Chondrocyte (in vitro differentiated cells): ENCODE measurements at regions not wholly inside any gene's neighbourhood (a gene's known extent, or its start where the extent isn't known, plus 50 kb on each side); places are given as distances from the start of the nearest gene placed in this dataset.
"Not testable (repeated sequence)": the region's sequence is repeated elsewhere in the genome, so short reads cannot be mapped to it uniquely, and the experiment has no call there.

Experiments used
- DNase-seq: peaks from one replicate; pipeline ENCODE4 v3.0.0; 2021; ENCODE audit warnings: mixed read lengths, low spot score
- H3K27ac Mint-ChIP-seq: one replicate; pipeline ENCODE4 v1.8.0; 2021; ENCODE audit warnings: mild to moderate bottlenecking, moderate library complexity, mixed read lengths; ENCODE audit not compliant: unreplicated experiment
- H3K27me3 Mint-ChIP-seq: 2 replicates; pipeline ENCODE4 v1.8.0; 2021; ENCODE audit warnings: low read depth, mixed read lengths
- H3K36me3 Mint-ChIP-seq: 2 replicates; pipeline ENCODE4 v1.8.0; 2021; ENCODE audit warnings: low read depth, mixed read lengths
- H3K4me1 Mint-ChIP-seq: 2 replicates; pipeline ENCODE4 v1.8.0; 2021; ENCODE audit warnings: low read depth, mild to moderate bottlenecking, mixed read lengths
- H3K4me3 Mint-ChIP-seq: one replicate; pipeline ENCODE4 v1.8.0; 2021; ENCODE audit warnings: mild to moderate bottlenecking, moderate library complexity, mixed read lengths; ENCODE audit not compliant: unreplicated experiment
- H3K9me3 Mint-ChIP-seq: 2 replicates; pipeline ENCODE4 v1.8.0; 2021; ENCODE audit warnings: low read depth, mixed read lengths
- CTCF ChIP-seq: fragments of 200-600 bp; sonication (generic); IDR thresholded peaks from 2 replicates; pipeline ENCODE4 v1.5.0; 2021; ENCODE audit warnings: antibody characterized with exemption, mild to moderate bottlenecking, moderate library complexity

- not testable (repeated sequence) for DNase-seq, H3K4me1 Mint-ChIP-seq, H3K9me3 Mint-ChIP-seq, H3K27ac Mint-ChIP-seq, H3K4me3 Mint-ChIP-seq, H3K36me3 Mint-ChIP-seq
- peaks cover 39% of the 10 kb centered on the region for H3K27me3 Mint-ChIP-seq
- TF ChIP-seq CTCF = peak; percentile 81
Observed at GRCh38 chr7:65621580-65622201, 248.0 kb downstream of the ZNF92 start.

GRCh38 chr7:65631236-65631635 lies 241.6 kb upstream of the VKORC1L1 start:
- not testable (repeated sequence) for H3K4me1 Mint-ChIP-seq

GRCh38 chr7:65633587-65634404 lies 239.1 kb upstream of the VKORC1L1 start:
- not testable (repeated sequence) for H3K4me1 Mint-ChIP-seq, H3K27ac Mint-ChIP-seq, H3K27me3 Mint-ChIP-seq, H3K9me3 Mint-ChIP-seq, DNase-seq, H3K36me3 Mint-ChIP-seq, H3K4me3 Mint-ChIP-seq

More at GRCh38 chr7:65631236-65631635, 241.6 kb upstream of the VKORC1L1 start:
- not testable (repeated sequence) for H3K4me3 Mint-ChIP-seq, H3K36me3 Mint-ChIP-seq, H3K27ac Mint-ChIP-seq, DNase-seq, H3K9me3 Mint-ChIP-seq
- H3K27me3 Mint-ChIP-seq = peaks cover 10% of the 10 kb centered on the region

GRCh38 chr7:65638918-65639317 lies 234.0 kb upstream of the VKORC1L1 start:
- H3K9me3 Mint-ChIP-seq, H3K27me3 Mint-ChIP-seq, H3K36me3 Mint-ChIP-seq, H3K4me1 Mint-ChIP-seq, DNase-seq, H3K4me3 Mint-ChIP-seq, H3K27ac Mint-ChIP-seq: not testable (repeated sequence)

- not testable (repeated sequence) for H3K9me3 Mint-ChIP-seq, H3K4me3 Mint-ChIP-seq, H3K27me3 Mint-ChIP-seq, H3K36me3 Mint-ChIP-seq, H3K4me1 Mint-ChIP-seq, H3K27ac Mint-ChIP-seq, DNase-seq
Observed at GRCh38 chr7:65639717-65640116, 233.2 kb upstream of the VKORC1L1 start.

GRCh38 chr7:65643498-65643897 lies 229.4 kb upstream of the VKORC1L1 start:
- not testable (repeated sequence) for H3K36me3 Mint-ChIP-seq, H3K4me1 Mint-ChIP-seq, H3K4me3 Mint-ChIP-seq, H3K9me3 Mint-ChIP-seq, H3K27me3 Mint-ChIP-seq, DNase-seq, H3K27ac Mint-ChIP-seq

- H3K27ac Mint-ChIP-seq, DNase-seq, H3K9me3 Mint-ChIP-seq, H3K4me3 Mint-ChIP-seq, H3K4me1 Mint-ChIP-seq, H3K27me3 Mint-ChIP-seq, H3K36me3 Mint-ChIP-seq: not testable (repeated sequence)
Observed at GRCh38 chr7:65647153-65647964, 225.5 kb upstream of the VKORC1L1 start.

GRCh38 chr7:65651174-65651573 lies 221.7 kb upstream of the VKORC1L1 start:
- not testable (repeated sequence) for H3K27me3 Mint-ChIP-seq, H3K9me3 Mint-ChIP-seq, H3K36me3 Mint-ChIP-seq, DNase-seq, H3K4me1 Mint-ChIP-seq, H3K27ac Mint-ChIP-seq, H3K4me3 Mint-ChIP-seq

- not testable (repeated sequence) for H3K4me1 Mint-ChIP-seq
Observed at GRCh38 chr7:65651826-65652592, 220.9 kb upstream of the VKORC1L1 start.

GRCh38 chr7:65652669-65653068 lies 220.2 kb upstream of the VKORC1L1 start:
- not testable (repeated sequence) for H3K36me3 Mint-ChIP-seq, H3K4me1 Mint-ChIP-seq, H3K9me3 Mint-ChIP-seq, DNase-seq, H3K4me3 Mint-ChIP-seq, H3K27me3 Mint-ChIP-seq
- H3K27ac Mint-ChIP-seq = peak overlapping the region; percentile 36

More at GRCh38 chr7:65651826-65652592, 220.9 kb upstream of the VKORC1L1 start:
- not testable (repeated sequence) for H3K27ac Mint-ChIP-seq, H3K9me3 Mint-ChIP-seq, H3K27me3 Mint-ChIP-seq, DNase-seq, H3K36me3 Mint-ChIP-seq, H3K4me3 Mint-ChIP-seq
